ENCODE measurements at regions not wholly inside any gene's neighbourhood (a gene's known extent, or its start where the extent isn't known, plus 50 kb on each side); places are given as distances from the start of the nearest gene placed in this dataset.

DNA sequence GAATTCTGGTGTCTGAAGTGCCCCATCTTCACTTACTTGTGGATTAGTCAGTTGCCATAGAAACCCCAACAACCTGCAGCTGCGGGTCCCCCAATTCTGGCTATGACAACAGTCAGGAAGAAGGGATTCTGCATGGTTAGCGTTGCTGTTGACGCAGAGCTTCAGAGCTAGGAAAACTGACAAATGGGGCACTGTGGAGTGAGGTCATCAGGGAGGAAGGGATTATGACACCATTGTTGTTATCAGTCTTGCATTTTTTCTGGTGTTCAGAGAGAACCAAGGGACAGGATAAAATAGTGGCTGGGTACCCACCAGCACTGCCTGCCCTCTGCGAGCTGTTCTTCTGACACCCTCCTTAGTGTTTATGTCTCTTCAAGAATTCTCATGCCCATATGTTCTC lies 367.7 kb upstream of the ARRDC4 start:
- no peak for DNase-seq (ENCODE audit: low read depth, low spot score)

DNA sequence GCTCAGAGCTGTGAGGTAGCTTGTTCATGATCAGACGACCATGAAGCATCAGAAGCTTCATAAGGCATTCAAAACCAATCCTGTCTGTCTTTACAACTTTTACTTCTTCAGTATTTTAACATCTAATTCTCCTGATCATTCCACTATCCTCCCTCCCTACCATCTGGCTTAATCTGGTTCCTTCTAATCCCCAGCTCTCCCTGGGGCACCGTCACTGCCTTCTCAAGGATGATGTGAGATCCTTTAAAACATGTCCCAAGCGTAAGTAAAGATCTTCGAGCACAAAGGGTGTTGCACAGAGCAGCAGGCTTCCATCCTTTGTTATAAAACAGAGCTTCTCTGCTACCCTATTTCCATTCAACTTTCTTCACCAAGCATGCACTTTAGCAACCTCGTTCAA lies 362.7 kb upstream of the ARRDC4 start:
- DNase-seq (ENCODE audit: low read depth, low spot score) = no peak

DNA sequence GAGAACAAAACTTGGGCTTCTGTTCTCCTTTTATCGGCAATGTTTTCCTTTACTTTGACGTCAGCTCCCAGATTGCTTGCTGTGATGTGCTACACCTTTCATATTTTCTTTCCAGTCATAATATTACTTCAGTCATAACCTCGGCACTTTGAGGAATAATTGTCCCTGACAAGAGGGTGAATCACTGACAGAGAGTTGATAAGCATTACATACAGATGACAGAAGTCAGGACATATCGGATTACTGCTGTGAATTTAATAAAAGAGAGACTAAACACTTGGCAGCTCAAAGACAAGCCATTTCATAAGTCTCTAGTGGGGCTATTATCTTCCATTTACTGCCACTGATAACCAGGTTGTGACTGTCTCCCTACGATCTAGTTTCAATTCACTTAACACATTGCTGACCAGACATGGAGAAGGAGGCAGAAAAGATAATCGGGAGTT lies 362.1 kb upstream of the ARRDC4 start:
- no peak for DNase-seq (ENCODE audit: low read depth, low spot score)

DNA sequence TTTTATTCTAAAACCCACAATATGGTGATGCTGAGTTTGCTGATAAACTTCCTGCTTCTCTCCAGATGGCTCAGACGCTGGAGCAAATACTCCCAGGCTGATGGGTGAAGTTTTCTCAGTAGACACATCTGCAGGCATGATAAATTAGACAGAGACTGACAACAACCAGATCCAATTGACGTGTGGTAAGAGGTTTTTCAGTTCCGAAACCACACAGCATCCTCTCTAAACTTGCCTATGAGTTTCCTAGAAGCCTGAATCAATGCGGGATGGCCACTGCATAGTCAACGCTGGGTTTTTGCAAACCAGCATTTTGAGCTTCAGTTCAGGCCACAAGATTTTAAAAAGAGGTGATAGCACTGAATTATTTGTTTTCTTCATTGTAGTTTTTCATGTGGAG lies 360.3 kb upstream of the ARRDC4 start:
- no peak for DNase-seq (ENCODE audit: low read depth, low spot score)

DNA sequence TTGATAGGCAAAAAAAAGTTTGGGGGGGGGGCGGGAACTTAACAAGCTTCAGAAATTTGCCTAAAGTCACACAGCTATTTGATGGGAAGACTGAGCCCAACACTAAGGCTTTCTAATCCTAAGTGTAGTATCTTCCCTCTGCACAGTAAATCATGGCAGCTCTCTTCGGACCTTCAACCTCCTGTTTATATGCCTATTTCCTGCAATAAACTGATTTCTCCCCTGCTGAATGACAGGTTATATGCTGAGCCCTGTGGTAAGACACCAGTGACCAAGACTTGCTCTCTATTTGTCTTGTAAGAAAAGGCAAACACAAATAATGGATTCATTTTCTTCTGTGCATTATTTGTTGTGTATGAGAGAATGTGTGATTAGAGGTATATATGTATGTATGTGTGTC lies 355.8 kb upstream of the ARRDC4 start:
- no peak for DNase-seq (ENCODE audit: low read depth, low spot score)

DNA sequence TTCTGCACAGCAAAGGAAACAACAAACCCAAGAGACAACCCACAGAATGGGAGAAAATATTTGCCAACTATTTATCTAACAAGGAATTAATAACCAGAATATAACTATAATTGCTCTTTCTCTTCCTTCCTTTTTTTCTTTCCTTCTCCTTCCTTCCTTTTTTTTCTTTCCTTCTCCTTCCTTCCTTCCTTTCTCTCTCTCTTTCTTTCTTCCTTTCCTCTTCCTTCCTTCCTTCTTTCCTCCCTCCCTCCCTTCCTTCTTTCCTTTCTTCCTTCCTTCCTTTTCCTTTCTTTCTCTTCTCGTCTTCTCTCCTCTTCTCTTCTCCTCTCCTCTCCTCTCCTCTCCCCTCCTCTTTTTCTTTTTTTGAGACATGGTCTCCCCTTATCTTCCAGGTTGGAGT lies 345.4 kb upstream of the ARRDC4 start:
- no peak for DNase-seq (ENCODE audit: low read depth, low spot score)

DNA sequence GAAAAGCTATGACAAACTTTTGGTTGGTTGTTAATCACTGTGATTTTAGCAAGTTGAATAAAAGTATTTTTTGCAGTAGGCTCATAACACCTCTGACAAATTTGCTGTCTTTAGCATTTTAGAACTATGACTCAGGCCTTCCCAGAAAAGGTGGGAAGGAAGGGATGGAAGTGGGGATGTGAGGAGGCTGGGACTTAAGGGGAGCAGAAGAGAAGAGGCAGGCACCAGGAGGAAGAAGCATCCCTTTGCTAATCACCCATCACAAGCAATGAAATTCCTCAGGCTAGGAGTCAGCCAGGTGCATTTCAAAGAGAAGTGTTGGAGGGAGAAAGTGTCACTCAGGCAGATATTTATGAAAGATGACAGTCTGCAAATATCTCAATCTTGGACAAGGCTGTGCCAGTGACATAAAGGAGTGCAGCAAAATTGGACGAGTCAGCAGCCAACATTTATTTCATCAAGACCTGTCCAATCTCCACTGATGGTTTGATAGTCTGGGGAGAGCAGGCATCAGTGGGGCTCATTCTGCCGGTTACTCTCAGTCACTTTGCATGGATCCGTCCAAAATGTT lies 337.3 kb upstream of the ARRDC4 start:
- no peak for DNase-seq (ENCODE audit: low read depth, low spot score)

DNA sequence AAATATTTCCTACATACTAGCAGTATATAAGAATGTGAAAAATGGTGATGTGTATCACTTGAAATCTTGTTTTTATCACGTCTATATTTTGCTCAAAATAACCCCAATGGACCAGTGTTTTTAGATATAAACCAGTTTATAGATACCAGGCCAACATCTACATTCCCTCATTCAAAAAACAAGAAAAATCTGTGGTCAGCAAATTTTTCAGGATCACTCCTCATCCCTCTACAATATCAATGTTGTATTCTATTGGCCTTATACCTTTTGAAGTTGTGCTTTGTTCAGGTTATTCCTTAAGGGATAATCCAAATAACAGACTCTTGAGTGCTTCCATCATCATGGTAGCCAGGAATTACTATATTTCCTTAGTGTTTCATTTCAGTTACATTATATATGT lies 332.9 kb upstream of the ARRDC4 start:
- no peak for DNase-seq (ENCODE audit: low read depth, low spot score)

DNA sequence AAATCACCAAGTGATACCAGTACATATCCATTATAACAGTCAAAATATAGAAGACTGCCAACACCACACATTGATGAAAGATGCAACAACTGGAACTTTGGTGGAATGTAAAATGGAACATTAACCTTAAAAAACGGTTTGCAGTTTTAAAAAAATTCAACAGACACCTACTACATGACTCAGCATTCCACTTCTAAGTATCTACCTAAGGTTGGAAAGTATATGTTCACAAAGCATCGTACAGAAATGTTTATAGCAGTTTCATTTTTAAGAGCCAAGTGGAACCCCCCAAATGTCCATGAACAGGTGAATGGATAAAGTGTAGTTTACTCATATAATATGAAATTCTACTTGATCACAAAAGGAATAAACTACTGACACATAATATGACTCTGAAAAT lies 314.7 kb upstream of the ARRDC4 start:
- DNase-seq (ENCODE audit: low read depth, low spot score) = no peak

DNA sequence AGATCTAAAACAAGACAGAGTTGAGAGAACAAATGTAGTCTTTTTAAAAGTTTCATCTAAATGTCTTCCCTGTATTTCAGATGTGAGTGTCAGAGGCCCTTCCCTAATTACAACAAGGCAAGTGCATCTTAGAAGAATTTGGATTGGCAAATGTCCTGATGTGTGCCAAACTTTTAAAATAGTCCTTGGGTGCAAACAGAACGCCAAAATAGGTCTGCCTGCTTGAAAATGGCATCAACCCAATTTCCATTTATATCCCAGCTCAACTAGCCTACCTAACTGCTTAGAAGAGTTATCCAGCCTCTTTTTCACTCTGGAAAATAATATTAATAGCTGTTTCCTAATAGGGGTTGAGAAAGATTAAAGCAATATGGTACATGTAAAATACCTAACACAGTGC lies 311.8 kb upstream of the ARRDC4 start:
- no peak for DNase-seq (ENCODE audit: low read depth, low spot score)

DNA sequence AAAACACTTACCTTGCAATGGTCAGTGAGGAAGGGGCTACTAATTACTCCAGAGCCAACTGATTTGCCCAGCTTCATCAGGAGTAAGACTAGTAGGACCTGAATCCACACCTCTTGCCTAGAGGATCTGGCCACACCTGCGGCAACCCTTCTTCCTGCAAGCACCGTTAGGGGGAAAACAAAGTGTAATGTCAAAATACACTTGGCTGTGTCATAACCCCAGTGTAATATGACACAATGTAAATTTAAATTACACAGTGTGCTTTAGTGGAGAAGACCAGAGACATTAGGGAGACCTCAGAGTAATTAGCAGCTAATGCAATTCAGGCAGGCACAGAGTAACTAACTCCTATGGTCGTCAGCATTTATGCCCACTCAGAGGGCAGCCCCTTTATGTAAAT lies 308.5 kb upstream of the ARRDC4 start:
- no peak for DNase-seq (ENCODE audit: low read depth, low spot score)

DNA sequence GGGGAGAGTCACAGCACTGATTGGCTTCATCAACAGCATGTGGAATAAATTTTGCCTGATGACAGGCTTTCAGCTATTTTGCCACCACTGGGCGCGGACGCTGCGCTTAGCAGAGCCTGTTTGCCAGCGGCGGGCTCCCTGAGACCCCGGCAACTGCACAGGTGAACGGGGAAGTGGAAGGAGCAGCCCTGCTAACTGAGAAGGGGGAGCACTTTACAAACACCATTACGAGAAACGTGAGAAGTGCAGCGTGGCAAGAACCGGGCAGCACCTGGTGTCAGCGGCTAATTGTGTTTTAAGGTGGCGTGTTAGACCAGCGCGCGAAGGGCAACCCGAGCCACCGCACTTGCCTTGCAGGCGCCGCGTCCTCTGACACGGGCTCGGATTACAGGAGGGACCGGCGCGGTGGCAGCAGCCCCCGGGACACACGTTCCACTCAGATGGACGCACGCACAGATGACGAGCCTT lies 307.8 kb upstream of the ARRDC4 start:
- DNase-seq (ENCODE audit: low read depth, low spot score) = peak; percentile 1

DNA sequence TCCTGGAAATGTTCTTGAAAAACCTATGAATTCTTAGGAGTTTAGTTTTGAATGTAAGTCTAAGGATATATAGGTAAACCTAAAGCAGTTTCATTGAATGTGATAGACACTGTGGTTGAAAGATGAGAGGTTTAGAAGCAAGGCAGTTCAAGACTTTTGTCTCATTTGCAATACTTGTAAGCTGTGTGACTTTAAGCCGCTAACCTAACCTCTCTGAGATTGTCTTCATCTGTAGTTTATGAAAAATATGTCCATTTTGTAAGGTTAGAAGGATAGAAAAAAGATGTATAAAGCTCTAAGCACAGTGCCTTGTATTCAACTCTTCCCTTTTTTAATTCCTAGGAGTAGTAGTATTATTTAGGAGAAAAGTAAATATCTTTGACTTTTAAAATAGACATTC lies 306.6 kb upstream of the ARRDC4 start:
- DNase-seq (ENCODE audit: low read depth, low spot score) = no peak

DNA sequence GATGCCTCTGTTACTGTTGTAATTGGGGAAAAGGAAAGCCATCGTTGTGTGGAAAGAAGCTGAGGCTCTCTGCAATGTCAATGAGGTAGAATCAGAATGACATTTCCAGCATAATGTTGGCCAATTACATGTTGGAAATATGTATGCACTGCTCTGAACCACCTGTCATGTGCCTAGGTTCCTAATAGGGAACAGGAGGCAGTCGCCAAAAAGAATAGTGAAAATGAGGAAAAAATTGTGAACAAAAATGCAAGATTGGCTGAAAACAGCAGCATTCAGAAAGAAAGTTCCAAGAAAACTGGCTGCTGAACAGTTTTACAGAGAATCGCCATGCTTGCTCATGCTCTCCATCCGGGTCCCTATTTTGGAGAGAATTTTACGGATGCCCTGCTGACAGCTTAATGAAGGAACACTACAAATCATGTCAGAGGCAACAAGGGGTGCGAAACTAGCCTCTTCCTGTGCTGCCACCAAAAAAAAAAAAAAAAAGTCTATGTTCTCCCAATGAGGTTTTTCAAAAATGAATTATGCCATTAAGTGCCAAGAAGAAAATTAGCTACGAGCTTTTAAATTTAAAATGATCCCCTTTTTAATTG lies 305.9 kb upstream of the ARRDC4 start:
- no peak for DNase-seq (ENCODE audit: low read depth, low spot score)

DNA sequence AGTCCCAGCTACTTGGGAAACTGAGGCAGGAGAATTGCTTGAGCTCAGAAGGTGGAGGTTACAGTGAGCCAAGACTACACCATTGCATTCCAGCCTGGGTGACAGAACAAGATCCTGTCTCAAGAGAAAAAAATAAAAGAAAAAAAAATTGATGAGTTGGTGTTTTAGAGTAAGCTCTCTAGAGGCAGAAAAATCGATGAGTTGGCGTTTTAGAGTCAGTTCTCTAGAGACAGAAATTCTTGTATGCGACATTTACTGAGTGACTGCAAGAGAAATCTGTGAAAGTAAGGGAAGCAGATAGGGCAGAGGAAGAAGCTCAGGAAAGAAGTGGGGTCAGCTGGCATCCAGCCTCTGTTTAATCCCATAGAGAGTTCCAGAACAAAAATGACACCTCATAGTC lies 298.7 kb upstream of the ARRDC4 start:
- no peak for DNase-seq (ENCODE audit: low read depth, low spot score)

DNA sequence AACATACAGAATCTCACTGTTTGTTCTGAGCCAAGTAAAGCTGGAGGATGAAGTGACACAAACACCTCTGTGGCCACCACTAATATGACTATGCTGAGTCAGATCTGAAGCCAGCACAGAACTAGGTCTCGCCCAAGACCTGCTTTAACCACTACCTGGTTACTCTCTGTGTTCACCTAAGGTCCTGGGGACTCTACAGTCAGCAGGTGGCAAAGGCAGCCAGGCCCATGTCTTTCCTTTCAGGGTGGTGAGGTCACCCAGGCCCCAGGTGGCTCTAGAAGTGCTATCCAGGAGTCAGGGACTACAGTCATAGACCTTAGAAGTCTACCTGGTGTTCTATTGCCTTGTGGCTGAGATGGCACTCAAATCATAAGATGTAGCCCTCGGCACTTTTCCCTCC lies 287.9 kb upstream of the ARRDC4 start:
- DNase-seq (ENCODE audit: low read depth, low spot score) = no peak

DNA sequence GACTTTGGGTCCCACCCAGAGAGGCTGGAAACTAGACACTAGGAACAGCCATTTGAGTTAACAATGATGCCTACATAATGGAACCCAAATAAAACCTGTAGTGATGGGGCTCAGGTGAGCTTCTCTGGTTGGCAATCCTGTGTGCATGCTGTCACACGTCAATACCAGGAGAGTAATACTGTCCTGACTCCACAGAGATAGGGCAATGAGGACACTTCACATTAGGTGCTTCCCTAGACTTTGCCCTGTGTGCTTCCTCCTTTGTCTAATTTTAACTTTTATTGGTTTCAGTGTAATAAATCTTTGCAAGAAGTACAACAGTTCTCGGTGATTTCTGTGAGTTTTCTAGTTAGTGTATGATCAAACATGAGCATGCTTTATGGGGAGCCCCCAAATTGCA lies 281.8 kb upstream of the ARRDC4 start:
- no peak for DNase-seq (ENCODE audit: low read depth, low spot score)

DNA sequence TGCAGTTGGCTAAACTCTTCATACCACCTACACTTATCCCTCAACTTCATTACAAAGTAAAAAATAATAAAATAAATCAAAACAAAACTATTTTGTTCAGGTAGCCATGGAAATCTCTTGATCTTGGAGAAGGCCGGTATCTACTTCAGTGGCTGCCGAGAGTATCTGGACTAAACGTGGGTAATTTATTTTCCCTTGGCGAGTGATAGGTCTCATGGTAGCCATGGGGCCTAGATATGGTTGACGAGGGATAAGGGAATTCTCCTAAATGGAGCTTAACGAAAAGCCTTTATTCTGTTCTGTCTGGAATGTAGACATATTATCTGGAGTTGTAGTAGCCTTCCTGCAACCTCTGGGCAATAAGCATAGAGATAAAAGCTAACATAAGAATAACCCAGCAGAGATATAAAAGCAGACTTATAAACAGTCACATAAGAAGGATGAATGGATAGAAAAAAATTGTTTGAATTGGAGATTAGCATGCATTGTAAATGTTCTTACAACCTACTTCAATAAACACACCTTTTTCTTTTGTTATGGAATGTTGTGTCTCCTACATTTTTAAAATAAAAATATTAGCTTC lies 281.3 kb upstream of the ARRDC4 start:
- no peak for DNase-seq (ENCODE audit: low read depth, low spot score)

DNA sequence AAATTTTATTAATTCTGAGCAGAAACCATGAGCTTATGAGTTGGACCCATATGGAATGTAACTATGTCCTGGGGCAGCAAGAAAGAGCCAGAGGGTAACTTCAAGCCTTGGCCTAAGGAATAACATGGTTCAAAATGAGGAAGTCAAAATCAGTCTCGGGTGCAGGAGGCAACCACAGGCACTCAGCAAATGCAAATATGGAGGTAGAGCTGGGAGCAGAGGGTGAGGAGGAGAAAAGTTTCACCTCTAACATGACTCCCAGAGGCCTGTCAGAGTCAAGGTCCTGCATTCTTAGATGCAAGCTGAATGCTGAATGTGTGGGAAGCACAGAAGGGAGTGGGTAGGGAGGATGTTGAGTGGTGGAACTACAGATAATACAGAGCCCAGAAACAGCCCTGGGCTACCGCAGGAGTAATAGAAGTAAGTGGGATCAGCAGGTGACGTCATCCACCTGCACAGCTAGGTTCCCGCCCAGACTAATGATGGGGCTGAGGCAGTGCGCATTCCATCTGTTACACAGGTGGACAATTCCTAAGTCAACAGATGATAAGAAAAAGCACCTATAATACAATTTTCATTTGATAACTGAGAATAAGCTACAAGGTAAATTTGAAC lies 279.8 kb upstream of the ARRDC4 start:
- no peak for DNase-seq (ENCODE audit: low read depth, low spot score)

DNA sequence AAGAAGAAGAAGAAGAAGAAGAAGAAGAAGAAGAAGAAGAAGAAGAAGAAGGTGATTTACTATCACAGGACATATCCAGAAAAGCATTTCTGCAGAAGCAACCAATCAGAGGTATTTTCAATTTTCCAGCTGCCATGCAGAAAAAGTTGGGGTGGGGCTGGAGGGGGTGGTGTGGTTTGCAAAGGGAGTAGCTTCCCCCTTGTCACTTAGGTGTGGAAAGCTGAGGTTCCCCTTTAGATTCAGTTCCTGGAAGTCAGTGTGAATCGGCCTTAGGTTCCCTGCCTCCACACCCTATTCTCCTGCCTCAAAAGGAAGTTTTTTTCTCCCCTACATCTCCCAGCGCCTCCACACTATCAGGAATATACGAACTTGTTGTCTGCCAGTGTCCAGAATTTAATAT lies 276.7 kb upstream of the ARRDC4 start:
- DNase-seq (ENCODE audit: low read depth, low spot score) = no peak

DNA sequence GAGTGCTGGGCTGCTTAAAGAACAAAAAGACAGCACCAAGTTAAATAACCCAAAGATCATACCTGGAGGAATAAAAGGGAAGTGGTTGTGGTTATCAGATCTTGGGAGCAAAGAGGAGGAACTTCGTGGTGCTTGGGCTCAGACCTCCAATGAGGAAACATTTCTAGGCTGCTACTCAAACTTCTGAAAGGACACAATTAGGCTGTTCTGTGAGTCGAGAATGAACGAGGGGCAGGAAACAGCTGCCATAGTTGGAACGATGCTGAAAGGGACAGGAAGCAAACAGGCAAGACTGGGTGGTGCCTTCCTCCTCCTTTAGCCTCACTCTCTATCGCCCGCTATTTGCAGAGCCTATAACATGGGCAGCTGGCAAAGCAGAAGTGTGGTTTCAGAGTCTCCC lies 276.3 kb upstream of the ARRDC4 start:
- no peak for DNase-seq (ENCODE audit: low read depth, low spot score)

DNA sequence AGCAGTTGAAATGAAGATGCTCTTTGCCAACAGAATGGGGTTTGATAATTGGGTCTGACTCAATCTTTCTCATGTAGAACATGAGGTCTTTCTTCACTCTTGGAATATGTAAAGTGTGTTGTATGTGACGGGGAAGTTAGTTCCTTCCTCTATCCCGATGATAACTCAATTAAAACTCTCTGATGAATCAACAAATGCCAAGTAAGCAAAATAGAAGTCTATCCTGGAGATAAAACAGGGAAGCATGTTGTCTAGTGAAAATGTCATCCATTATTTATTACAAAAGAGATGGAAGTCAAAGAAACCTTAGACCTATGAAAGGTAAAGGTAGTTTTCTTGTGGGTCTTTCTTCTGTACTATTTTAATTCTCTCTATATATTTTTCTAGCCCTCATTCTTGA lies 274.2 kb upstream of the ARRDC4 start:
- DNase-seq (ENCODE audit: low read depth, low spot score) = no peak

DNA sequence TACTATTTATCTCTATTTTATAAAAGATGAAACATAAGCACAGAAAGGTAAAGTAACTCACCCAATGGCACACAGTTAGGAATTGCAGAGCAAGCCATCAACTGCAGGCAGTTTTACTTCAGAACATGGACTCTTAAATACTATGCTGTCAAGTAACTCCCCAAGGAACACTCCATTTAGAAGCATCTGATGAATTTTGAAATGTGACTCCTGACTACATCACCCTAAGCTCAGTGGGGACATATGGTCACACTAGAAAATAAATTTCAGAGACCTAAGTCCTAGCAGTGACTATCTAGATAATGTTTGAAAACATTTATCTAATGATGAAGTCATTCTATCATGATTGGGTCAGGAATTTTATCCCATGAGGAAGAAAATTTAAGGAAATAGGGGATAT lies 272.8 kb upstream of the ARRDC4 start:
- DNase-seq (ENCODE audit: low read depth, low spot score) = no peak
